ENCODE measurements at regions not wholly inside any gene's neighbourhood (a gene's known extent, or its start where the extent isn't known, plus 50 kb on each side); places are given as distances from the start of the nearest gene placed in this dataset.

DNA sequence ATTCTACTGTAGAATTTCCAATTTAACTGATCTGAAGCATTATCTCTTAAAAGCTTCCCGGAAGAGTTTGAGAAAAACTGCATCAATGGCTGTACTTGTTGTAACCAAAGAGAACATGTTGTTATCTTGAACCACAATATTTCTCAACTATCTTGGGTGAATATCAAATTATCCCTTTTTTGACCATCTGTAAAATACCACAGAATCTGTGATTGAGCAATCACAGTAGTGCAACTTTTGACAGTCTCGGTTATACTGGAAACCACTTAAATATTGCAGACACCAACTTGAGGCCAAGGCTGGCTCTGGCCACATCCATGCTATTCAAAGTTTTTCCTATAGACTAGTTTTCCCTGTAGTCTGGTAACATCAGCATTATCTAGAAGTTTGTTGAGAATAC, 842.8 kb upstream of the EPHA6 start:
- in situ Hi-C loops (cut with HindIII; ENCODE audit: low pct_unique_long_range_greater_than_20kb, low sequenced_read_pairs), result no loop called here
- no peak for DNase-seq (ENCODE audit: low read depth in 1 of 2, low spot score in 1 of 2)
- TF ChIP-seq JUND (IDR thresholded peaks at IDR 0.05; ENCODE audit: low read depth), result no peak

GRCh38 chr3:95994338-95994737, 820.1 kb upstream of the EPHA6 start:
- DNase-seq (ENCODE audit: low read depth in 1 of 2, low spot score in 1 of 2), result no peak
- in situ Hi-C loops (cut with HindIII; ENCODE audit: low pct_unique_long_range_greater_than_20kb, low sequenced_read_pairs), result no loop called here
- TF ChIP-seq JUND (IDR thresholded peaks at IDR 0.05; ENCODE audit: low read depth), result no peak

DNA sequence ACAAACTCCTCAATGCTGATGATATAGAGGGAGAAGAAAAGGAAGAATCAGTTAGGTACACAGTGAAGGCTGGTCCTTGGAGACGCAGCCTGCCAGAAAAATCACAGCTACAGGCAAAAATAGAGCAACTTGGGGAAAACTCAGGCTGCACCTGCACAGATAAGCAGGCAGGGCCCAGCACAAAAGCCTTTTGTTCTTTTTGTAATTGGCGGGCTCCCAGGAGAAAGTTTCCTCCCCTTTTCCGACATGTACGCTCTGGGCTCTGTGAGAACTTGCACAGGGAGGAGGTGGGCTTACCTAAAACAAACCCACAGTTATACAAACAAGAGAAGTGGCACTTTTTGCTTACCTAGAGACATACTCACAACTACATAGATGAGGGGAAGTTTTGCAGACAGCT, 813.4 kb upstream of the EPHA6 start:
- DNase-seq (ENCODE audit: low read depth in 1 of 2, low spot score in 1 of 2), result no peak
- in situ Hi-C loops (cut with HindIII; ENCODE audit: low pct_unique_long_range_greater_than_20kb, low sequenced_read_pairs), result no loop called here
- TF ChIP-seq JUND (IDR thresholded peaks at IDR 0.05; ENCODE audit: low read depth), result no peak

DNA sequence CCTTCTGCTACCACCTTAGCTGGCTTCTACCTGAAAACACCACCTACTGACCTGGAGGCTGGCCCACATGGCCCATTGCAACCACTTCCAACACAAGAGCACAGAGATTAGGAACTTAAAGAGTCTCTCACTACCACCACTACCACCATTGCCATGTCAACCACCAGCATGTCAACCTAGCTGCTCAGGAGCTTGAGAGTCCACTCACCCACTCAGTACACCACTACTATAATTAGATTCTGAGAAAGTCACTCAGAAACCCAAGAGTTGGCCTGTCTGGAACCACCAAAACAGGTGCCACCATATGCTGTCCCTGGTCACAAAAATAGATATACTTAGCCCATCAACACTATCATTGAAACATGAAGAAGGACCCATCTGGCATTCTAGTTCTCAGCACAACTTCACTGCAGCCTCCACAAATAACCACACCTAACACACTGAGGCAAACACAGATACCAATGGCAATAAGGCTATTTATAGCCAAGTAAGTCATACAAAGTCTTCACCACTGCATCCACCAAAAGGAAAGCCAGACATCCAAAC, 806.7 kb upstream of the EPHA6 start:
- no peak for DNase-seq (ENCODE audit: low read depth in 1 of 2, low spot score in 1 of 2)
- no peak for TF ChIP-seq JUND (IDR thresholded peaks at IDR 0.05; ENCODE audit: low read depth)
- in situ Hi-C loops (cut with HindIII; ENCODE audit: low pct_unique_long_range_greater_than_20kb, low sequenced_read_pairs), result no loop called here

- TF ChIP-seq JUND (IDR thresholded peaks at IDR 0.05; ENCODE audit: low read depth), result no peak
- no peak for DNase-seq (ENCODE audit: low read depth in 1 of 2, low spot score in 1 of 2)
- in situ Hi-C loops (cut with HindIII; ENCODE audit: low pct_unique_long_range_greater_than_20kb, low sequenced_read_pairs), result no loop called here
These were observed 801.5 kb upstream of the EPHA6 start for GRCh38 chr3:96012939-96013338.

DNA sequence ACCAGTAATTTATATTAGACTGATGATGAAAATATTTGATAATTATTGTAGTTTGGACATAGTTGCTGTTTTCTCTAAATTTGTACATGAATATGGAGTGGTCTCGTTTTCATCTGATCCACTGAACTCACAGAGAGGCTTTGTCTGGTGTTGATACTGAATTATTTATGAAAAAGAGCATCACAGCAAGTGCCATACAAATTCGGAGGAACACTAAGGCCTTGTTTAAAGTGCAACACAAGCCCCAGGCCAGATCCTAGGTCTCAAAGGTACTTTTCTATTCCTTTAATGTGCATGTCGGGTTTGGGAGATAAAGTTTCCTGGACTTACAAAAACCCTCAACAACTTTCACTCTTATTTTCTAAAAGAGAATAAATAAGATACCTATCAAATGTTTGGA, 796.8 kb upstream of the EPHA6 start:
- no peak for TF ChIP-seq JUND (IDR thresholded peaks at IDR 0.05; ENCODE audit: low read depth)
- DNase-seq (ENCODE audit: low read depth in 1 of 2, low spot score in 1 of 2), result no peak
- in situ Hi-C loops (cut with HindIII; ENCODE audit: low pct_unique_long_range_greater_than_20kb, low sequenced_read_pairs), result no loop called here

GRCh38 chr3:96022676-96023075, 791.7 kb upstream of the EPHA6 start:
- in situ Hi-C loops (cut with HindIII; ENCODE audit: low pct_unique_long_range_greater_than_20kb, low sequenced_read_pairs), result no loop called here
- no peak for TF ChIP-seq JUND (IDR thresholded peaks at IDR 0.05; ENCODE audit: low read depth)
- no peak for DNase-seq (ENCODE audit: low read depth in 1 of 2, low spot score in 1 of 2)

- in situ Hi-C loops (cut with HindIII; ENCODE audit: low pct_unique_long_range_greater_than_20kb, low sequenced_read_pairs), result no loop called here
- DNase-seq (ENCODE audit: low read depth in 1 of 2, low spot score in 1 of 2), result no peak
- no peak for TF ChIP-seq JUND (IDR thresholded peaks at IDR 0.05; ENCODE audit: low read depth)
These were observed 786.7 kb upstream of the EPHA6 start for GRCh38 chr3:96027718-96028117.

- in situ Hi-C loops (cut with HindIII; ENCODE audit: low pct_unique_long_range_greater_than_20kb, low sequenced_read_pairs), result no loop called here
- no peak for DNase-seq (ENCODE audit: low read depth in 1 of 2, low spot score in 1 of 2)
These were observed 774.8 kb upstream of the EPHA6 start for GRCh38 chr3:96039632-96040031.

DNA sequence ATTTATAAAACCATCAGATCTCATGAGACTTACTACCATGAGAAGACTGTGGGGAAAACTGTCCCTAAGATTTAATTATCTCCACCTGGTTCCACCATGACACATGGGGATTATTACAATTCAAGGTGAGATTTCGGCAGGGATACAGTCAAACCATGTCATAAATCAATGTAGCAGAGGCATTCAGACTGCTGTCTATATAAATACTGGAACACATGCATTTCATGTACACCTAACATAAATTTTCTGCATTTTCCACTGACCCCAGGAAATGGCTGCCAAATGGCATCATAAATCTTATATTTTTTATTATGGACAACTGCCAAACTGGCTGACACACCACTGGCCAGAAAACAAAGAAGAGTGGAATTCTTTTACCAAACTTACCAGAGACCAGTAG, 755.1 kb upstream of the EPHA6 start:
- TF ChIP-seq JUND (IDR thresholded peaks at IDR 0.05; ENCODE audit: low read depth), result no peak
- in situ Hi-C loops (cut with HindIII; ENCODE audit: low pct_unique_long_range_greater_than_20kb, low sequenced_read_pairs), result no loop called here
- no peak for DNase-seq (ENCODE audit: low read depth in 1 of 2, low spot score in 1 of 2)

More at GRCh38 chr3:96039632-96040031, 774.8 kb upstream of the EPHA6 start:
- TF ChIP-seq JUND (IDR thresholded peaks at IDR 0.05; ENCODE audit: low read depth), result no peak

DNA sequence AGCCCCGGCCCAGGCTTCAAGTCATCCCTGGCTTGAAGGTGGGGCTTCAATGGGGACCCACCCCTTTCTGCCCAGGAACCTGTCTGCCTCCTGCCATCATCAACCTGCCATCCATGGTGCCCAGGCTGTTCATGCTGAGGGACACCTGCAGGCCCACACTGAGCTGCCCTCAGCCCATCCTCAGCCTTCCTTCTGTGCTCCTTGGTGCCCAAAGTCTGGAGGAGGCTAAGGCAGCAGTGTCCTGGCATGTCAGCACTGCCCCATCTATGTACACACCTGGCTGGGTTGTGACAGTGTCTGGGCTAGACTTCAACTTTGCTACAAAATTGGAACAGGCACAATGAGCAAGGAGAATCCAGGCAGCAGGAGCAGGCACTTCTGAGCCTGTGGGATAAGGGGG, 745.3 kb upstream of the EPHA6 start:
- in situ Hi-C loops (cut with HindIII; ENCODE audit: low pct_unique_long_range_greater_than_20kb, low sequenced_read_pairs), result no loop called here
- DNase-seq (ENCODE audit: low read depth in 1 of 2, low spot score in 1 of 2), result no peak
- TF ChIP-seq JUND (IDR thresholded peaks at IDR 0.05; ENCODE audit: low read depth), result no peak

DNA sequence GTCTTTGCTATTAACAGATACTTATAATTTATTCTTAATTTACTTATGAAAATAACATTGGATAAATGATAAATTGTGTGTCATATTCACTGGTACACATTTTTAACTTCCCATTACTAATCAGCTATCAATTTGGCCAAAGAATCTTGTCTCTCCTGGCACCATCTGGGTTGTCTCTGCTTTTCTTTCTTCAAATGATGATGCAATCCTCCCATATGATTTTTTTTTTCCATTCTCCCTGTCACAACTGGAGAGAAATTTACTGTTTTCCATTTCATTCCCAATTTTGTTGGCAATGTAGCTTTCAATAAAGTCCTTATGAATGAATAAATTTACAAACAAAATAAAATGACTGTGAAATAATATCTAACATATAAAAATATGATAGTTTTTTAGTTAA, 743.7 kb upstream of the EPHA6 start:
- in situ Hi-C loops (cut with HindIII; ENCODE audit: low pct_unique_long_range_greater_than_20kb, low sequenced_read_pairs), result no loop called here
- no peak for DNase-seq (ENCODE audit: low read depth in 1 of 2, low spot score in 1 of 2)
- no peak for TF ChIP-seq JUND (IDR thresholded peaks at IDR 0.05; ENCODE audit: low read depth)

DNA sequence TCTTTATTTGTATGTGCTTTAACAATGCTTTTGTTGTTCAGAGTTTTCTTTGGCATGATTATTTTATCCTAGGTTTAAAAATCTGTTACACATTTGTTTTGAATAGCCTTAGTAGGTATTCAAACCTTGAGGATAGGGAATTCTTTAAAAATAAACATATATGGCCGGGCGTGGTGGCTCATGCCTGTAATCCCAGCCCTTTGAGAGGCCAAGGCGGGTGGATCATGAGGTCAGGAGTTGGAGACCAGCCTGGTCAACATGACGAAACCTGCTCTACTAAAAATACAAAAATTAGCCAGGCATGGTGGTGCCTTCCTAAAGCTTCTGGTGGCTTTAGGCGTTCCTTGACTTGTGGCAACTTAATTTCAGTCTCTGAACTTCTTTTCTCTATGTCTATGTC, 743.3 kb upstream of the EPHA6 start:
- no peak for TF ChIP-seq JUND (IDR thresholded peaks at IDR 0.05; ENCODE audit: low read depth)
- DNase-seq (ENCODE audit: low read depth in 1 of 2, low spot score in 1 of 2), result no peak
- in situ Hi-C loops (cut with HindIII; ENCODE audit: low pct_unique_long_range_greater_than_20kb, low sequenced_read_pairs), result no loop called here

DNA sequence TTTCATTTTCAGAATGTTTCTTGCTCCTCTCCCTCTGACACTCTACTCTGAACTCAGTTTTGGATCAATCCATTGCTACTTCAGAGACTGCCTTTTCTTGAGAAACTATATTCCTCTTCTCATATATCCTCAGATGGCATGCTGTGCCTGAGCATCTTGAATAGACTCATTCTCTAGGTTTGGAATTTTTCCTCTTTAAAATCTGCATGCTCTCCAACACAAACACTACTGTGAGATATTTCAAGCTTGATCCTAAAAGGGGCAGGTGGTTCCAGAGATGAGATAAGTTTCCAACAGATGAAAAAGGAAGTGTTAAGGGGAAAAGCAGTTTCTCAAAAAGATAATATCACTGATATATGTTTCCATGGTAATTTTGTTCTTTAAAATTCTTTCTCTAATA, 742.2 kb upstream of the EPHA6 start:
- DNase-seq (ENCODE audit: low read depth in 1 of 2, low spot score in 1 of 2), result no peak
- in situ Hi-C loops (cut with HindIII; ENCODE audit: low pct_unique_long_range_greater_than_20kb, low sequenced_read_pairs), result no loop called here
- no peak for TF ChIP-seq JUND (IDR thresholded peaks at IDR 0.05; ENCODE audit: low read depth)

Data from T47D (cell line).